Skeletal muscle tissue (tissue), 3 donors: ENCODE measurements at regions not wholly inside any gene's neighbourhood (a gene's known extent, or its start where the extent isn't known, plus 50 kb on each side); places are given as distances from the start of the nearest gene placed in this dataset.

Source experiments
- H3K27ac ChIP-seq: one replicate; pipeline ENCODE4 v1.7.0; 2013; ENCODE audit warnings: mild to moderate bottlenecking, low read depth, low read length, inconsistent platforms
- H3K27me3 ChIP-seq, 3 donors: one replicate each; pipeline ENCODE4 v1.7.0; 2013; ENCODE audit warnings: low read length in 3 of 3; ENCODE audit not compliant: control insufficient read depth in 3 of 3, insufficient read depth in 3 of 3
- H3K36me3 ChIP-seq, 3 donors: one replicate each; pipeline ENCODE4 v1.7.0; 2013; ENCODE audit warnings: low read length in 3 of 3; ENCODE audit not compliant: control insufficient read depth in 3 of 3, insufficient read depth in 3 of 3
- H3K4me1 ChIP-seq, 3 donors: one replicate each; pipeline ENCODE4 v1.7.0; 2013; ENCODE audit warnings: low read length in 3 of 3, mild to moderate bottlenecking in 3 of 3; ENCODE audit not compliant: control insufficient read depth in 3 of 3, insufficient read depth in 3 of 3
- H3K4me3 ChIP-seq, 3 donors: one replicate each; pipeline ENCODE4 v1.7.0; 2013; ENCODE audit warnings: low read length in 3 of 3
- H3K9ac ChIP-seq, 3 donors: one replicate each; pipeline ENCODE4 v1.7.0; 2013; ENCODE audit warnings: low read length in 3 of 3, mild to moderate bottlenecking in 3 of 3, moderate library complexity in 2 of 3, low read depth in 1 of 3
- H3K9me3 ChIP-seq, 3 donors: one replicate each; pipeline ENCODE4 v1.7.0; 2013; ENCODE audit warnings: low read length in 3 of 3; ENCODE audit not compliant: control insufficient read depth in 3 of 3
- donor health status: Osteomylitis.

DNA sequence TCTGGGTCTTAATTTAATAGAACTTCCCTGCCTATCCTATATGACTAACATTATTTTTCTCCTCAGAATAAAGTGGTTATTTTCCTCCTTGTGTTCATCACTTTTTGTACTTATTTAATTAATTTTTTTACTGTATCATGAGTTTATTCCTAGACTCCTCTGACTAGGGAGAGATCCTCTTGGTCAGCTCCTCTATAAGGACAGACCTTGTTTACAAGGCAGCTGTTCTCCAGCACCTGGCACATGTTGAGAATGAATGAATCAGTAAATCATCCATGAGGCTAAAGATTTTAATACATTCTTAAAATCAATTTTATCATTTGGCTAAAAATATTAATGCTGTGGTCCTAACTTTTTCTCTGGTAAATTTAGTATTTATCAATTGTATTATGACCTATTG is 139.8 kb downstream of the NUDT12 start:
- Histone ChIP-seq H3K4me3 (no peak overlapping the region), H3K9me3 (no peaks in the 10 kb centered on the region), H3K27me3 (no peaks in the 10 kb centered on the region)

DNA sequence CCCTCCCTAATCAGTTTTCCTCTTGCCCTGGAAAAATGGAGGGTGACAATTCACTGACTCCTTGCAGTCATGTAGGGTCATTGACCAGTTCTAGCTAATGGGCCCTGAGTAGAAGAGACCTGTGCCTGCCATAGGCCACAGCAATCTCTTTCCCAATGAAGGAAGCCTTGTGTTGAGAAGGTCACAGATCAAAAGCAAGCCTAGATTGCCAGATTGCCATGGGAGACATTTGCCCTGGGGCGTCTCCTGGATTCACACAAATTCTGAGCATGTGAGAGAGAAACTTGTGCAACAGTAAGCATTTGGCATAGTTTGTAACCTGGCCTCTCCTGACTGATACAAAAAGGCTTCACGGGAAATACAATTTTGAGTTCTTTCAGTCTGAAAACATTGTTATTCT is 148.0 kb downstream of the NUDT12 start:
- Histone ChIP-seq H3K9me3 (no peaks in the 10 kb centered on the region), H3K27ac (no peak overlapping the region), H3K9ac (no peak overlapping the region), H3K27me3 (no peaks in the 10 kb centered on the region), H3K36me3 (no peaks in the 10 kb centered on the region), H3K4me3 (no peak overlapping the region), H3K4me1 (no peaks in the 10 kb centered on the region)

More for the DNA sequence above, 139.8 kb downstream of the NUDT12 start:
- H3K4me1 ChIP-seq: peaks cover 0 to 3% (median 3%) of the 10 kb centered on the region in 3 donors
- H3K36me3 ChIP-seq: no peaks in the 10 kb centered on the region
- H3K9ac ChIP-seq: no peak overlapping the region
- H3K27ac ChIP-seq: no peak overlapping the region

DNA sequence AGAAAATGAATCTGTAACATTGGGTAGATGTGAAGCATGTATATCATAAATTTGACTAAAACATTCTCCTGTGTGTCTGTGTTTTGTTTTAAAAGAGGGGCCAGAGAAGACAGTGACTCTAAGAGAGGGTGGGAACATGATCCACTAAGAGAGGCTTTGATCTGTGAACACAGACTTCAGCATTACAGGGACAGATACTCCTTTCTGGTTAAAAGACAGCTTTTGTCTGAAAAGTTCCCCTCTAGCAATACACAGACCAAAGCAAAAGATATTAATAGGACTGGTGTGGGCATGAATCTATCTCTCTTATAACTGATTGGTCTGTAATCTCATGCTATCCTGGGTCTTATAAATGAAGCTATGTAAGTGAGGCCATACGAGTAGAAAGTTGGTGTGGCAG is 150.9 kb downstream of the NUDT12 start:
- Histone ChIP-seq H3K4me1 (no peaks in the 10 kb centered on the region), H3K9ac (no peak overlapping the region), H3K4me3 (no peak overlapping the region), H3K27me3 (no peaks in the 10 kb centered on the region), H3K36me3 (no peaks in the 10 kb centered on the region), H3K27ac (no peak overlapping the region), H3K9me3 (no peaks in the 10 kb centered on the region)

DNA sequence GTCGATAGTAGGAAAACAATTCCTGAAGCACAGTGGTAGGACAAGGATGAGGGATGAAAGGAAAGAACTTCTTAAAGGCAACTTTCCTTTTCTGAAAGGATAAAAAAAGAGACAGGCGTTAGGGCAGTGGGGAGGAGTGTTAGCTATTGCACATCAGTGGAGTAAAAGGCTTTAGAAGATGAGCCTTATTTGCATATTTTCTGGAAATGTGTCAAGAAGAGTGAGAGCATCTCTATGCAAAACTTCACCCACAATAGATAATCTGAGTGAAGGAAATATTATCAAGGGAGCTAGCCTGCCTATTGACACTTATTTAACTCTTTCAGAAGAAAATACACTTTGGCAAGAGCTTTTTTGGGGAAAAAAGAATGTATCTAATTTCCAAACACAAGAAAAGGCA is 151.6 kb downstream of the MACIR start:
- no peak overlapping the region for H3K9ac ChIP-seq
- no peak overlapping the region for H3K4me3 ChIP-seq
- H3K4me1 ChIP-seq: no peaks in the 10 kb centered on the region
- no peaks in the 10 kb centered on the region for H3K27me3 ChIP-seq
- no peaks in the 10 kb centered on the region for H3K36me3 ChIP-seq
- no peak overlapping the region for H3K27ac ChIP-seq
- H3K9me3 ChIP-seq: no peaks in the 10 kb centered on the region

DNA sequence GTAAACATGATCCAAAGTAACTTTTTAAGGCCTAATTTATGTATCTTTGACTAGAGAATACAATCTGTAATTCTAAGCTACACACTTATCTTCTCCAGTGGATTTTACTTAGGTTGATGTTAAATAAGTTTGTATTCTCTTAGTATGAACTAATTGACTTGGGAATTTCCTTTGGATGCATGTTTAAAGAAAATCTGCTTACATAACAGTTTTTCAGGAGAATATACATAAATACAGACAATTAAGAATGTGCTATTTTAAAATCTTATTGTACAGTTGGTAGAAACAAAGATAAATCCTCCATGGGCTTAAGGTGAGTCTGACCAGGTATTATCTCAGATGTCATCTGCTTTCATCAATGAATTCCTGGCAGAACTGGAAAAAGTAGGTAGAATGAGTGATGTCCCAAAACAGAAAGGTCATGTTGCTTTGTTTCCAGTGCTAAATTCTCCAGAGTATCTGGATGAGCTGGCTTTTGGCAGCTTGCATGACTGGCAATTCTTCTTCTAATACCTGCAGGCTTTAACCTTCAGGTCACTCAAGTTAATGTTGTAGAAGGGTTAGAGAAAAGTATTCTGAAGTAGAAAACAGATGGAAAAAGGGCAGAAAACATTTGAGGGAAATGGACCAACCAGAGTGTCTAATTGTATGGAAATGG is 150.6 kb downstream of the MACIR start:
- Histone ChIP-seq H3K36me3 (no peaks in the 10 kb centered on the region), H3K9me3 (no peaks in the 10 kb centered on the region), H3K27ac (no peak overlapping the region), H3K27me3 (no peaks in the 10 kb centered on the region), H3K4me1 (no peaks in the 10 kb centered on the region), H3K9ac (no peak overlapping the region), H3K4me3 (no peak overlapping the region)

DNA sequence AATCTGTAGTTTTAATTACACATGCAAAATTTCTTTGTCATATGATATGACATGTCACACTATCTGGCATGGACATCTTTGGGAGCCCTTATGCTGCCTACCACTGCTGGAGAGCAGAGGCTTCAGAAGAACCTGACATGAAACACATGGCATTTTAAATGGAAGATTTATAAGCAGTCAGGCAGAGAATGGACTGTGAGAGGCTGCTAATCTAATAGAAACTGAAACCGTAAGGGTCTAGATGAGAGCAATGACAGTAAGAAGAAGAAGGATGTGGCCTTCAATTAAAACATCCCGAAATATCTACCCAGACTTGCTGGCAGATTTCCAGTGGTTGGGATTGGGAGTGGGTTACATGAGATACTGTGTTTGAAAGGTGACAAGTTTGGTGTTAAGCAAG is 149.8 kb downstream of the MACIR start:
- Histone ChIP-seq H3K9ac (no peak overlapping the region), H3K27ac (no peak overlapping the region), H3K27me3 (no peaks in the 10 kb centered on the region), H3K36me3 (no peaks in the 10 kb centered on the region), H3K4me1 (no peaks in the 10 kb centered on the region), H3K4me3 (no peak overlapping the region), H3K9me3 (no peaks in the 10 kb centered on the region)

DNA sequence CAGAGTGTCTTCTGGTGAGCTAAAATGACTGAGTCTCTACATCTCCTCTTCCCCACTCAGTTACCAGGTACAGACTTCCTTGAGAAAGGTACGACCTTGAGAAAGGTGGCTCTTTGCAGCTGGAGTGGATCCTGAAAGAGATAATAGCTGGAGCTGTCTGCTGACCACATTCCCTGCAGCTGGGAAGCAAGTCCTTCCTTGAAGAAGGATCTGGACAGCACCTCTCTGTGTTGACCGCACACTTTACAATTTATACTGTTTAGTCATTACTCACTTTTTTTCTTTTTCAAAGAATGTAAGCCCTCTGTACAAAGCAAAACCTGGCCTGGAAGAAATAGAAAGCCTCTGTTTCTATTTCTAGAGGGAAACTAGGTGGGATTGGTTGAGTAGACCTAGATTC is 148.8 kb downstream of the MACIR start:
- H3K4me3 ChIP-seq: no peak overlapping the region
- H3K9ac ChIP-seq: no peak overlapping the region
- H3K27me3 ChIP-seq: no peaks in the 10 kb centered on the region
- H3K9me3 ChIP-seq: no peaks in the 10 kb centered on the region
- no peaks in the 10 kb centered on the region for H3K36me3 ChIP-seq
- no peak overlapping the region for H3K27ac ChIP-seq
- no peaks in the 10 kb centered on the region for H3K4me1 ChIP-seq

DNA sequence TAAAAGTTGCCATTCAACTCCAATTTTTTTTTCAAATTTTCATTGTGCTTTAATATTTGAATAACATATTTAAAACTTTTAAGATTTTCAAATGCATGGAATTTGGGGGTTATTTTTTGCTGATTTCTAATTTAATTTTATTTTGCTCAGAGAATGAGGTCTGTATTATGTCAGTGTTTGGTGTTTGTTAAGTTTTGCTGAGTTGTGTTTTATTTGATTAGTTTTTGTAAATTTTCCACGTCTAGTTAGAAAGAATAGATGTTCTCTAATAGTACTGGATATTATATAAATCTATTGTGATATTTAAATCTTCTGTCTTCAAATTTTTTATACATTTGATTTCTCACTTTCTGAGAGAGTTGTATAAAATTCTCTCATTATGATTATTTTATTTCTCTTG is 145.9 kb downstream of the MACIR start:
- Histone ChIP-seq H3K4me1 (no peaks in the 10 kb centered on the region), H3K27ac (no peak overlapping the region)

DNA sequence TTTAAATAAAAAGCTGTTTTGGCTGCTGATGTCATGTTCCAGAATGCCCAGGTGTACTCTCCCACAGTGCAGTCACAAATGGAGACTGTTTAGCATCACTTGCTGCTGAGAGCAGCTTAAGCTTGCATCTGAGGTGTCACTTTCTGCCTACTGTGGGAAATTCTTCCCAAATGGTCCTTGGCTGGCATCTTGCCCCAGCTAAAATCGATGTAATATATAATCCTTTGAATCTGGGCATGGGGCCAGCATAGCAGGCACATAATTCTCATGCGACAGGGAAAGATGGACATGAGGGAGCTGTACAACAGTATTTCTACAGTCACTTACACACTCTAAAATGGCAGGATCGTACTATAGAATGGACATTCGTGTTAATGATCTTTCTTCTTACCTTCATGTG is 144.3 kb downstream of the MACIR start:
- Histone ChIP-seq H3K27me3 (no peaks in the 10 kb centered on the region), H3K9me3 (no peaks in the 10 kb centered on the region), H3K27ac (no peak overlapping the region), H3K4me3 (no peak overlapping the region), H3K36me3 (no peaks in the 10 kb centered on the region), H3K4me1 (no peaks in the 10 kb centered on the region), H3K9ac (no peak overlapping the region)

More for the DNA sequence above, 145.9 kb downstream of the MACIR start:
- no peak overlapping the region for H3K4me3 ChIP-seq
- H3K9me3 ChIP-seq: no peaks in the 10 kb centered on the region
- H3K9ac ChIP-seq: no peak overlapping the region
- no peaks in the 10 kb centered on the region for H3K36me3 ChIP-seq
- no peaks in the 10 kb centered on the region for H3K27me3 ChIP-seq

DNA sequence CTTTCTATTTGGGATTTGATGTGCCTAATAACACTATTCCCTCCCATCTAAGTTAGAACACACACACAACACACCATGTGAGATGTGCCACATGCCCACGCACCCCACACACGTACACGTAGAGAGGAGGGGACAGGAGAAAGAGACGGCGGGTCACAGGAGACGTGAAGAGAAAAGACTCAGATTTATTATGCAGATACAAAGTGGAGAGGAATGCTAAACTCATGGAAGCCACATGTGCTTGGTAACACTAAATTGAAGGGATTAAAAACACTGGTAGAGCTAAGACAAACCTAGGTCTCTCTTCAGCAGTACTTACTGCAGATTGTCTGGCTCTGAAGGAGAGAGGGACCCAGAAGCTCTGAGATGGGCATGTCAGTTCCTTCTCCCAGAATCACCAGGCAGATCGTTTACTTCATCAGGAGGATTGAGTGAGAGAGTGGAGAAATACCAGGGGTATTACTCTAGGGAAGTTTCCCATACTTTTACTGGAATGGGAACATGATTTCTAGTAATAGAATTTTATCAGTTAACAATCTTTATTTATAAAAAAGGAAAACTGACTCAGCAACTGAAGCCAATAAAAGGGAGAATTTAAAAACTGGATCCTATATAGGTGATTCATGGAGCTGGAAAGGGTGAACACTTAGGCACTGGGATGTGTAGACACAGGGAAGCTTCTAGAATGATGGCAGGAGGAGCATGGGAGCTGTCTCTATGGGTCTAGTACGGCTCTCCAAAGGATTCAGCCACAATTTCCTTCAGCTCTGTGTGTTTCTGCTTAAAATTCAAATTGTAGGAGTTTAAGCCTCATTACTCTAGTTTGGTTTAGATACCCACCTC is 139.4 kb downstream of the MACIR start:
- Histone ChIP-seq H3K36me3 (no peaks in the 10 kb centered on the region), H3K9me3 (no peaks in the 10 kb centered on the region), H3K9ac (no peak overlapping the region), H3K4me3 (no peak overlapping the region), H3K27ac (no peak overlapping the region), H3K4me1 (peaks cover 3 to 14% (median 5%) of the 10 kb centered on the region in 3 donors), H3K27me3 (no peaks in the 10 kb centered on the region)
